A549 (cell line): ENCODE measurements at regions not wholly inside any gene's neighbourhood (a gene's known extent, or its start where the extent isn't known, plus 50 kb on each side); places are given as distances from the start of the nearest gene placed in this dataset.

Experiments
- CHD2 ChIP-seq: fragments of 150-350 bp; IDR thresholded peaks from 2 replicates; pipeline ENCODE4 v1.6.1; 2014; ENCODE audit warnings: low read length; ENCODE audit not compliant: partially characterized antibody
- MYC ChIP-seq: IDR thresholded peaks from 2 replicates; pipeline ENCODE4 v1.6.1; 2012; ENCODE audit warnings: mild to moderate bottlenecking, inconsistent platforms, low read length, improper control_type of control experiment, borderline replicate concordance
- POLR2AphosphoS2 ChIP-seq: conservative IDR thresholded peaks from 2 replicates; pipeline ENCODE4 v1.6.1; 2012; ENCODE audit warnings: low read length, improper control_type of control experiment, inconsistent platforms
- RAD21 ChIP-seq, 2 experiments: fragments of >200 bp in 1 of 2; sonication (Bioruptor Twin) in 1 of 2; formaldehyde crosslinking in 1 of 2; IDR thresholded peaks in 1 of 2; conservative IDR thresholded peaks in 1 of 2; 2 replicates in 1 of 2; 3 replicates in 1 of 2; pipeline ENCODE4 v1.6.1; 2012 to 2018; ENCODE audit warnings: inconsistent platforms in 1 of 2
- RCOR1 ChIP-seq: fragments of 150-350 bp; IDR thresholded peaks from 2 replicates; pipeline ENCODE4 v1.6.1; 2014; ENCODE audit warnings: antibody characterized with exemption, low read length, low read depth
- RFX5 ChIP-seq: fragments of 450-650 bp; IDR thresholded peaks from 2 replicates; pipeline ENCODE4 v1.7.1; 2014; ENCODE audit warnings: antibody characterized with exemption, mild to moderate bottlenecking, moderate library complexity
- SMC3 ChIP-seq: fragments of >200 bp; sonication (Bioruptor Twin); formaldehyde crosslinking; IDR thresholded peaks from 3 replicates; pipeline ENCODE4 v1.6.1; 2018; ENCODE audit warnings: inconsistent platforms
- TF ChIP-seq, protein P1 (sequence below): fragments of 200-600 bp; sonication (generic); IDR thresholded peaks from 2 replicates; pipeline ENCODE4 v1.6.1; 2016; ENCODE audit warnings: antibody characterized with exemption, mild to moderate bottlenecking, moderate library complexity
- TF ChIP-seq, protein P2 (sequence below): fragments of >200 bp; sonication (Bioruptor Twin); formaldehyde crosslinking; IDR thresholded peaks from 3 replicates; pipeline ENCODE4 v1.5.1; 2016
- TF ChIP-seq, protein P3 (sequence below): fragments of 450-650 bp; IDR thresholded peaks from 2 replicates; pipeline ENCODE4 v1.6.1; 2014; ENCODE audit warnings: antibody characterized with exemption
- TF ChIP-seq, protein P4 (sequence below): fragments of >200 bp; sonication (Bioruptor Twin); formaldehyde crosslinking; IDR thresholded peaks from 3 replicates; pipeline ENCODE4 v1.6.1; 2016

- TF ChIP-seq, protein P1, sequence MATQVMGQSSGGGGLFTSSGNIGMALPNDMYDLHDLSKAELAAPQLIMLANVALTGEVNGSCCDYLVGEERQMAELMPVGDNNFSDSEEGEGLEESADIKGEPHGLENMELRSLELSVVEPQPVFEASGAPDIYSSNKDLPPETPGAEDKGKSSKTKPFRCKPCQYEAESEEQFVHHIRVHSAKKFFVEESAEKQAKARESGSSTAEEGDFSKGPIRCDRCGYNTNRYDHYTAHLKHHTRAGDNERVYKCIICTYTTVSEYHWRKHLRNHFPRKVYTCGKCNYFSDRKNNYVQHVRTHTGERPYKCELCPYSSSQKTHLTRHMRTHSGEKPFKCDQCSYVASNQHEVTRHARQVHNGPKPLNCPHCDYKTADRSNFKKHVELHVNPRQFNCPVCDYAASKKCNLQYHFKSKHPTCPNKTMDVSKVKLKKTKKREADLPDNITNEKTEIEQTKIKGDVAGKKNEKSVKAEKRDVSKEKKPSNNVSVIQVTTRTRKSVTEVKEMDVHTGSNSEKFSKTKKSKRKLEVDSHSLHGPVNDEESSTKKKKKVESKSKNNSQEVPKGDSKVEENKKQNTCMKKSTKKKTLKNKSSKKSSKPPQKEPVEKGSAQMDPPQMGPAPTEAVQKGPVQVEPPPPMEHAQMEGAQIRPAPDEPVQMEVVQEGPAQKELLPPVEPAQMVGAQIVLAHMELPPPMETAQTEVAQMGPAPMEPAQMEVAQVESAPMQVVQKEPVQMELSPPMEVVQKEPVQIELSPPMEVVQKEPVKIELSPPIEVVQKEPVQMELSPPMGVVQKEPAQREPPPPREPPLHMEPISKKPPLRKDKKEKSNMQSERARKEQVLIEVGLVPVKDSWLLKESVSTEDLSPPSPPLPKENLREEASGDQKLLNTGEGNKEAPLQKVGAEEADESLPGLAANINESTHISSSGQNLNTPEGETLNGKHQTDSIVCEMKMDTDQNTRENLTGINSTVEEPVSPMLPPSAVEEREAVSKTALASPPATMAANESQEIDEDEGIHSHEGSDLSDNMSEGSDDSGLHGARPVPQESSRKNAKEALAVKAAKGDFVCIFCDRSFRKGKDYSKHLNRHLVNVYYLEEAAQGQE = no peak
- TF ChIP-seq, protein P2, sequence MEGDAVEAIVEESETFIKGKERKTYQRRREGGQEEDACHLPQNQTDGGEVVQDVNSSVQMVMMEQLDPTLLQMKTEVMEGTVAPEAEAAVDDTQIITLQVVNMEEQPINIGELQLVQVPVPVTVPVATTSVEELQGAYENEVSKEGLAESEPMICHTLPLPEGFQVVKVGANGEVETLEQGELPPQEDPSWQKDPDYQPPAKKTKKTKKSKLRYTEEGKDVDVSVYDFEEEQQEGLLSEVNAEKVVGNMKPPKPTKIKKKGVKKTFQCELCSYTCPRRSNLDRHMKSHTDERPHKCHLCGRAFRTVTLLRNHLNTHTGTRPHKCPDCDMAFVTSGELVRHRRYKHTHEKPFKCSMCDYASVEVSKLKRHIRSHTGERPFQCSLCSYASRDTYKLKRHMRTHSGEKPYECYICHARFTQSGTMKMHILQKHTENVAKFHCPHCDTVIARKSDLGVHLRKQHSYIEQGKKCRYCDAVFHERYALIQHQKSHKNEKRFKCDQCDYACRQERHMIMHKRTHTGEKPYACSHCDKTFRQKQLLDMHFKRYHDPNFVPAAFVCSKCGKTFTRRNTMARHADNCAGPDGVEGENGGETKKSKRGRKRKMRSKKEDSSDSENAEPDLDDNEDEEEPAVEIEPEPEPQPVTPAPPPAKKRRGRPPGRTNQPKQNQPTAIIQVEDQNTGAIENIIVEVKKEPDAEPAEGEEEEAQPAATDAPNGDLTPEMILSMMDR = no peak
- TF ChIP-seq RFX5 = no peak
- TF ChIP-seq RCOR1 = no peak
- no peak for TF ChIP-seq CHD2
- TF ChIP-seq, protein P3, sequence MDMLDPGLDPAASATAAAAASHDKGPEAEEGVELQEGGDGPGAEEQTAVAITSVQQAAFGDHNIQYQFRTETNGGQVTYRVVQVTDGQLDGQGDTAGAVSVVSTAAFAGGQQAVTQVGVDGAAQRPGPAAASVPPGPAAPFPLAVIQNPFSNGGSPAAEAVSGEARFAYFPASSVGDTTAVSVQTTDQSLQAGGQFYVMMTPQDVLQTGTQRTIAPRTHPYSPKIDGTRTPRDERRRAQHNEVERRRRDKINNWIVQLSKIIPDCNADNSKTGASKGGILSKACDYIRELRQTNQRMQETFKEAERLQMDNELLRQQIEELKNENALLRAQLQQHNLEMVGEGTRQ = no peak
- TF ChIP-seq, protein P4, sequence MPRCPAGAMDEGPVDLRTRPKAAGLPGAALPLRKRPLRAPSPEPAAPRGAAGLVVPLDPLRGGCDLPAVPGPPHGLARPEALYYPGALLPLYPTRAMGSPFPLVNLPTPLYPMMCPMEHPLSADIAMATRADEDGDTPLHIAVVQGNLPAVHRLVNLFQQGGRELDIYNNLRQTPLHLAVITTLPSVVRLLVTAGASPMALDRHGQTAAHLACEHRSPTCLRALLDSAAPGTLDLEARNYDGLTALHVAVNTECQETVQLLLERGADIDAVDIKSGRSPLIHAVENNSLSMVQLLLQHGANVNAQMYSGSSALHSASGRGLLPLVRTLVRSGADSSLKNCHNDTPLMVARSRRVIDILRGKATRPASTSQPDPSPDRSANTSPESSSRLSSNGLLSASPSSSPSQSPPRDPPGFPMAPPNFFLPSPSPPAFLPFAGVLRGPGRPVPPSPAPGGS = no peak
- TF ChIP-seq RAD21 (conservative IDR thresholded peaks at IDR 0.05 in 1 of 2, IDR thresholded peaks at IDR 0.05 in 1 of 2) = no peak
- TF ChIP-seq SMC3 = no peak
- no peak for TF ChIP-seq POLR2AphosphoS2
- no peak for TF ChIP-seq MYC
Observed at GRCh38 chr10:121155742-121156474, 304.7 kb downstream of the WDR11 start.
